ENCODE measurements at regions not wholly inside any gene's neighbourhood (a gene's known extent, or its start where the extent isn't known, plus 50 kb on each side); places are given as distances from the start of the nearest gene placed in this dataset.

- intact Hi-C loops (cut with micrococcal nuclease; ENCODE audit: unreplicated experiment): no loop called here
- TF ChIP-seq, protein P1, sequence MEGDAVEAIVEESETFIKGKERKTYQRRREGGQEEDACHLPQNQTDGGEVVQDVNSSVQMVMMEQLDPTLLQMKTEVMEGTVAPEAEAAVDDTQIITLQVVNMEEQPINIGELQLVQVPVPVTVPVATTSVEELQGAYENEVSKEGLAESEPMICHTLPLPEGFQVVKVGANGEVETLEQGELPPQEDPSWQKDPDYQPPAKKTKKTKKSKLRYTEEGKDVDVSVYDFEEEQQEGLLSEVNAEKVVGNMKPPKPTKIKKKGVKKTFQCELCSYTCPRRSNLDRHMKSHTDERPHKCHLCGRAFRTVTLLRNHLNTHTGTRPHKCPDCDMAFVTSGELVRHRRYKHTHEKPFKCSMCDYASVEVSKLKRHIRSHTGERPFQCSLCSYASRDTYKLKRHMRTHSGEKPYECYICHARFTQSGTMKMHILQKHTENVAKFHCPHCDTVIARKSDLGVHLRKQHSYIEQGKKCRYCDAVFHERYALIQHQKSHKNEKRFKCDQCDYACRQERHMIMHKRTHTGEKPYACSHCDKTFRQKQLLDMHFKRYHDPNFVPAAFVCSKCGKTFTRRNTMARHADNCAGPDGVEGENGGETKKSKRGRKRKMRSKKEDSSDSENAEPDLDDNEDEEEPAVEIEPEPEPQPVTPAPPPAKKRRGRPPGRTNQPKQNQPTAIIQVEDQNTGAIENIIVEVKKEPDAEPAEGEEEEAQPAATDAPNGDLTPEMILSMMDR (conservative IDR thresholded peaks at IDR 0.05; ENCODE audit: low read length): no peak
- TF ChIP-seq EZH2phosphoT487 (IDR thresholded peaks at IDR 0.05; ENCODE audit: borderline replicate concordance, low read depth, low read length): no peak
- H3K36me3 ChIP-seq (ENCODE audit: insufficient read depth, low read length): no peaks in the 10 kb centered on the region
- no peaks in the 10 kb centered on the region for H3K79me2 ChIP-seq (ENCODE audit: insufficient read depth, low read depth, low read length)
- H3K9me3 ChIP-seq (ENCODE audit: low read length): no peaks in the 10 kb centered on the region
- no TSS peak for BruUV-seq (replicated peaks)
- no peaks in the 10 kb centered on the region for H4K20me1 ChIP-seq (ENCODE audit: insufficient read depth, low read length)
- CTCF ChIA-PET (ENCODE audit: unreplicated experiment): no interaction called here
- no peak for DNase-seq (ENCODE audit: low spot score)
- POLR2A ChIA-PET: no interaction called here
- H3K4me1 ChIP-seq (ENCODE audit: insufficient read depth, low read length, poor library complexity, severe bottlenecking): no peaks in the 10 kb centered on the region
- no peak overlapping the region for H2AFZ ChIP-seq (ENCODE audit: low read length)
- H3K27ac ChIP-seq (ENCODE audit: low read depth, low read length, poor library complexity, severe bottlenecking): no peak overlapping the region
- no peaks in the 10 kb centered on the region for H3K9me2 ChIP-seq (ENCODE audit: insufficient read depth, low read length)
- H3K4me3 ChIP-seq (ENCODE audit: low read depth, low read length, poor library complexity, severe bottlenecking): no peak overlapping the region
- no peak overlapping the region for H3K4me2 ChIP-seq (ENCODE audit: low read length)
Measured at GRCh38 chr9:89661956-89662717, 57.3 kb downstream of the GADD45G start.

GRCh38 chr9:89662718-89663613 is 58.2 kb downstream of the GADD45G start:
- H3K79me2 ChIP-seq (ENCODE audit: insufficient read depth, low read depth, low read length): no peaks in the 10 kb centered on the region
- H3K9me3 ChIP-seq (ENCODE audit: low read length): no peaks in the 10 kb centered on the region
- no peak overlapping the region for H3K4me2 ChIP-seq (ENCODE audit: low read length)
- DNase-seq (ENCODE audit: low spot score): no peak
- no peaks in the 10 kb centered on the region for H3K36me3 ChIP-seq (ENCODE audit: insufficient read depth, low read length)
- no peak overlapping the region for H2AFZ ChIP-seq (ENCODE audit: low read length)
- CTCF ChIA-PET (ENCODE audit: unreplicated experiment): no interaction called here
- no TSS peak for BruUV-seq (replicated peaks)
- H3K9me2 ChIP-seq (ENCODE audit: insufficient read depth, low read length): no peaks in the 10 kb centered on the region
- TF ChIP-seq EZH2phosphoT487 (IDR thresholded peaks at IDR 0.05; ENCODE audit: borderline replicate concordance, low read depth, low read length): no peak
- TF ChIP-seq, protein P1 (conservative IDR thresholded peaks at IDR 0.05; ENCODE audit: low read length): no peak
- intact Hi-C loops (cut with micrococcal nuclease; ENCODE audit: unreplicated experiment): no loop called here
- POLR2A ChIA-PET: no interaction called here
- no peak overlapping the region for H3K27ac ChIP-seq (ENCODE audit: low read depth, low read length, poor library complexity, severe bottlenecking)
- H4K20me1 ChIP-seq (ENCODE audit: insufficient read depth, low read length): no peaks in the 10 kb centered on the region
- no peak overlapping the region for H3K4me3 ChIP-seq (ENCODE audit: low read depth, low read length, poor library complexity, severe bottlenecking)
- H3K4me1 ChIP-seq (ENCODE audit: insufficient read depth, low read length, poor library complexity, severe bottlenecking): no peaks in the 10 kb centered on the region

DNA sequence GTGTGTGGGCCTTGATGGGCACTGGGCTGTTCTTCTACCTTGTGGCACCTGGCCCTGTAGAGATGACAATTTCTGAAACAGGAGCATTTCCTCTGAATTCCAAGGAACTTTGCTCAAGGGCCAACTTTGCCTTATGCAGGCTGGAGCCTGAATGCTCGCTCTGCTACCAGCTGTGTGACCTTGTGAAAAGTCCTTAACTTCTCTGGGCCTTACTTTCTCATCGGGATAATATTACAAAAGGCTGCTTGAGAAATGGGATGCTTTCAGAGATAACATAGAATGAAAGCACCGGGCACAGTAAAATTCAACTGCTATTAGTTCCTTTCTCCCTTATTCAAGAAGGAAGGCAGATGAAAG is 58.8 kb downstream of the GADD45G start:
- TF ChIP-seq EZH2phosphoT487 (IDR thresholded peaks at IDR 0.05; ENCODE audit: borderline replicate concordance, low read depth, low read length): no peak
- TF ChIP-seq, protein P1 (conservative IDR thresholded peaks at IDR 0.05; ENCODE audit: low read length): no peak
- ChIA-PET POLR2A (no interaction called here), CTCF (ENCODE audit: unreplicated experiment) (no interaction called here)
- intact Hi-C loops (cut with micrococcal nuclease; ENCODE audit: unreplicated experiment): no loop called here
- H3K4me2 ChIP-seq (ENCODE audit: low read length): no peak overlapping the region
- no peak for DNase-seq (ENCODE audit: low spot score)
- no peaks in the 10 kb centered on the region for H3K9me3 ChIP-seq (ENCODE audit: low read length)
- no peaks in the 10 kb centered on the region for H3K4me1 ChIP-seq (ENCODE audit: insufficient read depth, low read length, poor library complexity, severe bottlenecking)
- H4K20me1 ChIP-seq (ENCODE audit: insufficient read depth, low read length): no peaks in the 10 kb centered on the region
- no TSS peak for BruUV-seq (replicated peaks)
- no peak overlapping the region for H2AFZ ChIP-seq (ENCODE audit: low read length)
- H3K4me3 ChIP-seq (ENCODE audit: low read depth, low read length, poor library complexity, severe bottlenecking): no peak overlapping the region
- H3K9me2 ChIP-seq (ENCODE audit: insufficient read depth, low read length): no peaks in the 10 kb centered on the region
- H3K27ac ChIP-seq (ENCODE audit: low read depth, low read length, poor library complexity, severe bottlenecking): no peak overlapping the region
- no peaks in the 10 kb centered on the region for H3K36me3 ChIP-seq (ENCODE audit: insufficient read depth, low read length)
- H3K79me2 ChIP-seq (ENCODE audit: insufficient read depth, low read depth, low read length): no peaks in the 10 kb centered on the region

Measured in OCI-LY7 (cell line).